ENCODE measurements at regions not wholly inside any gene's neighbourhood (a gene's known extent, or its start where the extent isn't known, plus 50 kb on each side); places are given as distances from the start of the nearest gene placed in this dataset.

DNA sequence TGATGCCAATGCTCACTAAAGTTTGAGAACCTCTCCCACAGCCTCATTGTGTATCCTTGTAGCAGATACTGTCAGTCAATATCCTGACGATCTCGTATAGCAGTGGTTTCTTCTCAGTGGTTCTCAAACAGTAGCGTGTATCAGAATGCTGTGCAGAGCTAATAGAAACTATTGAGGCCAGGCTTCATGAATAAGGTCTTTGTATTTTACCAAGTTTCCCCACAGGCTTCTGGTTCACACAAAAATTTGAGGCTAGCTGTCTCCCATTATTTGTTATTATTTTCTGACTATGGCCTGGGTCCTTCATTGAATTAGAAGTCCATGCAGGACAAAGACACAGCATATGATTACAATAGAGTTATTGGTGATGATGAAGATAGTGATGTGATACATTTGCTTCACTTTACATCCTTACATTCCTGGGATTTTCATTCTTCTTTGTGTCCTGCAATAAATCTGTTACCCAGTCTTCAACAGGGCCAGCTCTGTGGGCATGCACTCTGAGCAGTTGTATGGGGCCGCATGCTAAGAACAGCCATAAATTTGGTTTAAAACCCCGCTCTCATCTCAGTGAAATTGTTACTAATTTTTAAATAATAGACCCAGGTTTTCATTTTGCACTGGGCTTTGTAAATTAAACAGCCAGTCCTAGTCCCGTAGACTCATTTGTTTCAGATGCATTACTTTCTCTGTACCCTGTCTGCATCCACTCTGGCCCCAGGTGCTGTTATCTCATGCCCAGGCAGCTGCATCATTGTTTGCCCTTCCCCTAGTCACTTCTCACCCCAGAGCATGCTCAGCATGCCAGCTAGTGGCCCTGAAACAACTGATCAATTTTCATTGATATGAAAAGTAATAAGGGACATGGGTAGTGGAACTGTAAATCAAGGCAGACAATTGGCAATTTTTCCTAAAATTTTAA lies 199.9 kb upstream of the PIK3R1 start:
- Histone ChIP-seq H3K4me1 (ENCODE audit: control insufficient read depth, low read length) (no peaks in the 10 kb centered on the region), H3K79me2 (ENCODE audit: control insufficient read depth, low read length) (no peaks in the 10 kb centered on the region), H3K36me3 (ENCODE audit: control insufficient read depth, low read length) (no peaks in the 10 kb centered on the region), H3K27ac (ENCODE audit: low read depth, low read length) (no peak overlapping the region), H3K4me3 (ENCODE audit: low read length) (no peak overlapping the region), H4K20me1 (ENCODE audit: control insufficient read depth, insufficient read depth, low read depth, low read length) (no peaks in the 10 kb centered on the region), H3F3A (ENCODE audit: control insufficient read depth, insufficient read depth) (no peaks in the 10 kb centered on the region), H3K4me2 (ENCODE audit: low read length) (no peak overlapping the region), H3K9me2 (replicated peaks; ENCODE audit: control insufficient read depth, low read length) (no peaks in the 10 kb centered on the region), H3K9me3 (ENCODE audit: control insufficient read depth, insufficient read depth, low read length) (no peaks in the 10 kb centered on the region), H3K27me3 (ENCODE audit: control insufficient read depth, low read length) (no peaks in the 10 kb centered on the region)
- TF ChIP-seq EZH2phosphoT487 (IDR thresholded peaks at IDR 0.05; ENCODE audit: borderline replicate concordance, low read length), result no peak
- TF ChIP-seq, protein P1, sequence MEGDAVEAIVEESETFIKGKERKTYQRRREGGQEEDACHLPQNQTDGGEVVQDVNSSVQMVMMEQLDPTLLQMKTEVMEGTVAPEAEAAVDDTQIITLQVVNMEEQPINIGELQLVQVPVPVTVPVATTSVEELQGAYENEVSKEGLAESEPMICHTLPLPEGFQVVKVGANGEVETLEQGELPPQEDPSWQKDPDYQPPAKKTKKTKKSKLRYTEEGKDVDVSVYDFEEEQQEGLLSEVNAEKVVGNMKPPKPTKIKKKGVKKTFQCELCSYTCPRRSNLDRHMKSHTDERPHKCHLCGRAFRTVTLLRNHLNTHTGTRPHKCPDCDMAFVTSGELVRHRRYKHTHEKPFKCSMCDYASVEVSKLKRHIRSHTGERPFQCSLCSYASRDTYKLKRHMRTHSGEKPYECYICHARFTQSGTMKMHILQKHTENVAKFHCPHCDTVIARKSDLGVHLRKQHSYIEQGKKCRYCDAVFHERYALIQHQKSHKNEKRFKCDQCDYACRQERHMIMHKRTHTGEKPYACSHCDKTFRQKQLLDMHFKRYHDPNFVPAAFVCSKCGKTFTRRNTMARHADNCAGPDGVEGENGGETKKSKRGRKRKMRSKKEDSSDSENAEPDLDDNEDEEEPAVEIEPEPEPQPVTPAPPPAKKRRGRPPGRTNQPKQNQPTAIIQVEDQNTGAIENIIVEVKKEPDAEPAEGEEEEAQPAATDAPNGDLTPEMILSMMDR (IDR thresholded peaks at IDR 0.05; ENCODE audit: low read depth, low read length, poor library complexity, severe bottlenecking), result no peak

DNA sequence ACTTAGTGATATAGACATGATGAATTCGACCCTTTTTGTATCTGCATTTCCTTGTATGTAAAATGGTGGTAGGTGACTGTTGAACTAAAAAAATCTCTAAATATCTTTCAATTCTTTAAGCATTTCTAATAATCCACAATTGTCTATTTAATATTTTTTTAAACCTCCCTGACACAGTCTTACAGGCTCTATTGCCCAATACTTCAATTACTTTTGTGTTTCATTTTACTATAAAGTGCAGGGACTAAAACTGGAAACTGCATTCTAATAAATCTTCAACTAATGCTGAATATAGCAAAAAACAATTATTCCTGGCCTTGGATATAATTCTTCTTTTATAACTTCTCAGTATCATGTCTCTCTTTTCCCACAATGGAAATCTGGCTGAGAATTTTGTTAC lies 202.7 kb upstream of the PIK3R1 start:
- Histone ChIP-seq H3K27ac (ENCODE audit: low read depth, low read length) (no peak overlapping the region), H3K4me2 (ENCODE audit: low read length) (no peak overlapping the region), H3K36me3 (ENCODE audit: control insufficient read depth, low read length) (no peaks in the 10 kb centered on the region), H3K4me3 (ENCODE audit: low read length) (no peak overlapping the region), H4K20me1 (ENCODE audit: control insufficient read depth, insufficient read depth, low read depth, low read length) (no peaks in the 10 kb centered on the region), H3K9me3 (ENCODE audit: control insufficient read depth, insufficient read depth, low read length) (no peaks in the 10 kb centered on the region), H3F3A (ENCODE audit: control insufficient read depth, insufficient read depth) (no peaks in the 10 kb centered on the region), H3K27me3 (ENCODE audit: control insufficient read depth, low read length) (no peaks in the 10 kb centered on the region), H3K9me2 (replicated peaks; ENCODE audit: control insufficient read depth, low read length) (no peaks in the 10 kb centered on the region), H3K4me1 (ENCODE audit: control insufficient read depth, low read length) (no peaks in the 10 kb centered on the region), H3K79me2 (ENCODE audit: control insufficient read depth, low read length) (no peaks in the 10 kb centered on the region)
- TF ChIP-seq EZH2phosphoT487 (IDR thresholded peaks at IDR 0.05; ENCODE audit: borderline replicate concordance, low read length), result no peak
- TF ChIP-seq, protein P1 (IDR thresholded peaks at IDR 0.05; ENCODE audit: low read depth, low read length, poor library complexity, severe bottlenecking), result no peak

DNA sequence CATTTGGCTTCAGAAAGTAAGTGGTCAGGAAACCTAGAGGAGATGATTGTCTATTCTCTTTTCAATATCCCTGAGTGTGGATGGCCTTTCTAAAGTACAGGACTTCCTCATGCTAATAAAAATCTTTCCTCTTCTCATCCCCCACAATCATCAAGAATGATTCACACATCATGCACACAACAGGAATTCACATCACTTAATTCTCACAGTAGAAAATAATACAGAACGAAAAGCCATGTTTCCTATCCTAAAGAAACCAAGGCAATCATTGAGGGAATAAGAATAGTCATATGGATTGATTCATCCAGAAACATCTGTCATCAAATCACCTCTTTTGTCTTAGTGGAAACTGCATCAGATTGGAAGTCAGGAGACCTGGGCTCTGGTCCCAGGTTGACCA lies 203.1 kb upstream of the PIK3R1 start:
- no peaks in the 10 kb centered on the region for H3K27me3 ChIP-seq (ENCODE audit: control insufficient read depth, low read length)
- TF ChIP-seq EZH2phosphoT487 (IDR thresholded peaks at IDR 0.05; ENCODE audit: borderline replicate concordance, low read length), result no peak
- TF ChIP-seq, protein P1 (IDR thresholded peaks at IDR 0.05; ENCODE audit: low read depth, low read length, poor library complexity, severe bottlenecking), result no peak
- H3K4me1 ChIP-seq (ENCODE audit: control insufficient read depth, low read length), result no peaks in the 10 kb centered on the region
- H3K36me3 ChIP-seq (ENCODE audit: control insufficient read depth, low read length), result no peaks in the 10 kb centered on the region
- no peak overlapping the region for H3K4me2 ChIP-seq (ENCODE audit: low read length)
- H3K79me2 ChIP-seq (ENCODE audit: control insufficient read depth, low read length), result no peaks in the 10 kb centered on the region
- no peak overlapping the region for H3K27ac ChIP-seq (ENCODE audit: low read depth, low read length)
- H3F3A ChIP-seq (ENCODE audit: control insufficient read depth, insufficient read depth), result no peaks in the 10 kb centered on the region
- no peak overlapping the region for H3K4me3 ChIP-seq (ENCODE audit: low read length)
- no peaks in the 10 kb centered on the region for H3K9me2 ChIP-seq (replicated peaks; ENCODE audit: control insufficient read depth, low read length)
- H4K20me1 ChIP-seq (ENCODE audit: control insufficient read depth, insufficient read depth, low read depth, low read length), result no peaks in the 10 kb centered on the region
- no peaks in the 10 kb centered on the region for H3K9me3 ChIP-seq (ENCODE audit: control insufficient read depth, insufficient read depth, low read length)

Measured in DOHH2 (cell line).